Kidney (tissue), 13 donors: ENCODE measurements at regions not wholly inside any gene's neighbourhood (a gene's known extent, or its start where the extent isn't known, plus 50 kb on each side); places are given as distances from the start of the nearest gene placed in this dataset.

ENCODE experiments used
- DNase-seq, 5 donors: peaks; one replicate each; pipeline ENCODE4 v3.0.0-alpha.2; 2013 to 2020
- FAIRE-seq: peaks from 2 replicates; lab custom pipeline; 2012; peaks lifted over from hg19 to GRCh38; lab: Jason Lieb, UNC
- H3K27ac ChIP-seq, 2 donors: one replicate each; pipeline ENCODE4 v1.7.0; 2013; ENCODE audit warnings: low read depth in 2 of 2, low read length in 2 of 2, inconsistent platforms in 1 of 2
- H3K27me3 ChIP-seq: one replicate; pipeline ENCODE4 v1.7.1; 2013; ENCODE audit warnings: low read length, inconsistent platforms; ENCODE audit not compliant: control insufficient read depth, insufficient read depth
- H3K36me3 ChIP-seq, 3 donors: one replicate each; pipeline versions ENCODE4 v1.7.0 to v1.7.1; 2013; ENCODE audit warnings: low read length in 3 of 3, control low read depth in 1 of 3, inconsistent platforms in 1 of 3; ENCODE audit not compliant: insufficient read depth in 3 of 3, control insufficient read depth in 2 of 3
- H3K4me1 ChIP-seq, 3 donors: one replicate each; pipeline versions ENCODE4 v1.7.0 to v1.7.1; 2013; ENCODE audit warnings: low read length in 3 of 3, inconsistent platforms in 1 of 3, low read depth in 1 of 3; ENCODE audit not compliant: control insufficient read depth in 2 of 3, insufficient read depth in 2 of 3
- H3K4me3 ChIP-seq, 3 donors: one replicate each; pipeline versions ENCODE4 v1.7.0 to v1.8.1; 2013; ENCODE audit warnings: low read length in 3 of 3, control low read depth in 1 of 3, inconsistent platforms in 1 of 3
- H3K9ac ChIP-seq, 3 donors: one replicate each; pipeline versions ENCODE4 v1.7.0 to v1.7.1; 2013; ENCODE audit warnings: low read length in 3 of 3, control low read depth in 1 of 3, inconsistent platforms in 1 of 3
- H3K9me3 ChIP-seq, 3 donors: one replicate each; pipeline versions ENCODE4 v1.7.0 to v1.7.1; 2013; ENCODE audit warnings: low read length in 3 of 3, control low read depth in 1 of 3, inconsistent platforms in 1 of 3; ENCODE audit not compliant: control insufficient read depth in 2 of 3, insufficient read depth in 1 of 3
- intact Hi-C: fragments of 100-400 bp; cut with DNase I; formaldehyde crosslinking; loops from one replicate; pipeline ENCODE4 v1.11.1; 2022
- TF ChIP-seq, protein P1 (sequence below): IDR thresholded peaks from 3 replicates; pipeline ENCODE4 v1.5.1; 2012; ENCODE audit warnings: mild to moderate bottlenecking, moderate library complexity, borderline replicate concordance; ENCODE audit not compliant: insufficient read depth; ENCODE audit errors: extremely low read depth
- donor health status: control.
- donor health status: control.
- donor health status: control.
- donor health status: control.
- donor health status: control.
- donor health status: DM: yes; HTN: yes; CAD: no.
- donor health status: Normal renal cell carcinoma (clear cell type).

DNA sequence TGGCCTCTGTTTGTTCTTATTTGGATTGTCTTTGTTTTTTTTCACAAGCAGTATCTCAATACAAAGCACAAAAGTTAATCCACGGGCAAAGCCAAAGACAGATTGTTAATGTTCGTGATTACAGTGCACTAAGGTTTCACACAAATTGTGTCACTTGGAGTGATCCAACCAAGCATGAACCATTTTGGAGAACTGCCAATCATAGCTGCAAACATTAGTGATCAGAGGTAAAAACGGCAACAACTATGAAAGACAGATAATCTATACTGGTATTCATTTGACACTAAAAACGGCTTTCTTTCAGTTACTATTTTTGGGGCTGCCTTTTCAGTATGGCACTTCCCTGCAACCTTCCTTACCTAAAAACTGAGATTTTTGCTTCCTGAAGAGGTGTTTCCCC is 213.1 kb upstream of the GULP1 start:
- intact Hi-C loops: no loop called here
- no peak overlapping the region for H3K27ac ChIP-seq
- no peaks in the 10 kb centered on the region for H3K36me3 ChIP-seq
- H3K9ac ChIP-seq: no peak overlapping the region
- H3K9me3 ChIP-seq: no peaks in the 10 kb centered on the region
- H3K4me3 ChIP-seq: no peak overlapping the region
- FAIRE-seq (no peak), DNase-seq (no peak)
- H3K4me1 ChIP-seq: no peaks in the 10 kb centered on the region
- no peaks in the 10 kb centered on the region for H3K27me3 ChIP-seq
- TF ChIP-seq, protein P1, sequence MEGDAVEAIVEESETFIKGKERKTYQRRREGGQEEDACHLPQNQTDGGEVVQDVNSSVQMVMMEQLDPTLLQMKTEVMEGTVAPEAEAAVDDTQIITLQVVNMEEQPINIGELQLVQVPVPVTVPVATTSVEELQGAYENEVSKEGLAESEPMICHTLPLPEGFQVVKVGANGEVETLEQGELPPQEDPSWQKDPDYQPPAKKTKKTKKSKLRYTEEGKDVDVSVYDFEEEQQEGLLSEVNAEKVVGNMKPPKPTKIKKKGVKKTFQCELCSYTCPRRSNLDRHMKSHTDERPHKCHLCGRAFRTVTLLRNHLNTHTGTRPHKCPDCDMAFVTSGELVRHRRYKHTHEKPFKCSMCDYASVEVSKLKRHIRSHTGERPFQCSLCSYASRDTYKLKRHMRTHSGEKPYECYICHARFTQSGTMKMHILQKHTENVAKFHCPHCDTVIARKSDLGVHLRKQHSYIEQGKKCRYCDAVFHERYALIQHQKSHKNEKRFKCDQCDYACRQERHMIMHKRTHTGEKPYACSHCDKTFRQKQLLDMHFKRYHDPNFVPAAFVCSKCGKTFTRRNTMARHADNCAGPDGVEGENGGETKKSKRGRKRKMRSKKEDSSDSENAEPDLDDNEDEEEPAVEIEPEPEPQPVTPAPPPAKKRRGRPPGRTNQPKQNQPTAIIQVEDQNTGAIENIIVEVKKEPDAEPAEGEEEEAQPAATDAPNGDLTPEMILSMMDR: no peak

DNA sequence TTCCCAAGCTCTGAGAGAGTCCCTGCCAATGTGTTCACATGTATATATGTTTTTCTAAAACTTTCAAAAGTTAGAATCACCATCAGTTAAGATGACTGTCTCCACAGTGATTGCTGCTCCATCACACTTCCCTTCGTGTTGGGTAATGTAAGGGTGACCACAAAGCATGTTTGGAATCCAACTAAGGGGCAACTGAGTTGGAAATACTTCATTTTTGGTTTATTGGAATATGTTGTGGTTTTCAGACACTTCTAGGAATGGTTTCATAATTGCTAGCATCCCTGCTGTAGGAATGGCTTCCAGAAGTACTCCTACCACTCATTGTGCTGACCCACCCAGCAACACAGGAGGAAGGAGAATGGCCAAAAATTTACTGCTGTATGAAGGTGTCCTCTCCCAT is 212.5 kb upstream of the GULP1 start:
- Histone ChIP-seq H3K9me3 (no peaks in the 10 kb centered on the region), H3K27ac (no peak overlapping the region), H3K4me1 (no peaks in the 10 kb centered on the region), H3K4me3 (no peak overlapping the region), H3K36me3 (no peaks in the 10 kb centered on the region), H3K9ac (no peak overlapping the region), H3K27me3 (no peaks in the 10 kb centered on the region)
- FAIRE-seq (no peak), DNase-seq (no peak)
- TF ChIP-seq, protein P1: no peak
- intact Hi-C loops: no loop called here

DNA sequence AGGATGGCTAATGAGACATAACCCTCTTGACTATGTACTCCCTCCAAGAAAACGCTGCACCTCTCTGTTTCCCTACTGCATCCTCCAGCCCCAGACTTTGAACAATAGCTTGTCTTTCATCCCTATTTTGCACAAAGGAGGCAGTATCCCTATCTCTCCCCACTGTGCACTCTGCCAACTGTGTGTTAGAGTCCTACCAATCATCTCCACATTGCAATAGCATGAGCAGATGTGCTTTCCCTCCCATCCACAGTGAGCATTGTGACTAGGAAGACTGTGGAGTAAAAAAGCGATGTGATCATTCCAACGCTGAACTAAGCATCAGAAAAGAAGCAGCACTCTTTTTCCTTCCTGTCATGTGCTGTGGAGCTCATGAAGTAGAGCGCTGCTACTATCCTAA is 206.3 kb upstream of the GULP1 start:
- H3K9me3 ChIP-seq: no peaks in the 10 kb centered on the region
- intact Hi-C loops: no loop called here
- H3K27ac ChIP-seq: no peak overlapping the region
- no peak for FAIRE-seq
- no peak overlapping the region for H3K9ac ChIP-seq
- no peaks in the 10 kb centered on the region for H3K27me3 ChIP-seq
- no peaks in the 10 kb centered on the region for H3K36me3 ChIP-seq
- DNase-seq: no peak
- no peak overlapping the region for H3K4me3 ChIP-seq
- TF ChIP-seq, protein P1: no peak
- H3K4me1 ChIP-seq: no peaks in the 10 kb centered on the region

DNA sequence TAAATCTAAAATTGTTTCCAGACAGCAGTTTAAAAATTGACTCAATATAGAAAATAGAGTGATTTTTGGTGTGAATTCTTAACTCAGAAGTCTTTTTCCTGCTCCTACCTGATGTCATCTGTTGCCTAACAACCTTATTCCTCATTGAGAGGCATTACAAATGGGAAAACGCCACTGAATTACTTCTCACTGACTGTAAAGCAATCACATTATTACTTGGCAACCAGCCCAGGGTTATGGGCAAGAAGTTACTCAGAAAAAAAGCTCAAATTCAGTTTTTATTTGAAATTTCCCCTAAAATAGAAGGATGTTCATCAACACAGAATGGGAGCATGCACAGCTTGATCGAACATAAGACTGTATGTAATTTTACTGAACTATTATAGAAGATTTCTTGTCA is 201.8 kb upstream of the GULP1 start:
- H3K4me3 ChIP-seq: no peak overlapping the region
- no peaks in the 10 kb centered on the region for H3K4me1 ChIP-seq
- TF ChIP-seq, protein P1: no peak
- no peak overlapping the region for H3K27ac ChIP-seq
- H3K9me3 ChIP-seq: no peaks in the 10 kb centered on the region
- no peaks in the 10 kb centered on the region for H3K27me3 ChIP-seq
- intact Hi-C loops: no loop called here
- H3K36me3 ChIP-seq: no peaks in the 10 kb centered on the region
- no peak for FAIRE-seq
- H3K9ac ChIP-seq: no peak overlapping the region
- DNase-seq: no peak
